ENCODE measurements at regions not wholly inside any gene's neighbourhood (a gene's known extent, or its start where the extent isn't known, plus 50 kb on each side); places are given as distances from the start of the nearest gene placed in this dataset.

- Histone ChIP-seq H3K4me1 (no peaks in the 10 kb centered on the region), H3K27me3 (ENCODE audit: low read depth) (no peaks in the 10 kb centered on the region), H3K9me3 (no peaks in the 10 kb centered on the region), H3K4me3 (no peak overlapping the region), H3K36me3 (no peaks in the 10 kb centered on the region), H3K27ac (no peak overlapping the region)
- intact Hi-C loops (cut with DNase I): no loop called here
- DNase-seq (no peak), ATAC-seq (no peak)
- no peak for TF ChIP-seq CTCF (IDR thresholded peaks at IDR 0.05)
These were observed 1093.6 kb upstream of the B3GALT2 start for GRCh38 chr1:194279975-194280374.

- no peak overlapping the region for H3K27ac ChIP-seq
- ATAC-seq (no peak), DNase-seq (no peak)
- intact Hi-C loops (cut with DNase I): no loop called here
- H3K9me3 ChIP-seq: no peaks in the 10 kb centered on the region
- H3K36me3 ChIP-seq: no peaks in the 10 kb centered on the region
- no peaks in the 10 kb centered on the region for H3K27me3 ChIP-seq (ENCODE audit: low read depth)
- no peak for TF ChIP-seq CTCF (IDR thresholded peaks at IDR 0.05)
- no peak overlapping the region for H3K4me3 ChIP-seq
- H3K4me1 ChIP-seq: no peaks in the 10 kb centered on the region
These were observed 1091.5 kb upstream of the B3GALT2 start for GRCh38 chr1:194277927-194278326.

GRCh38 chr1:194273660-194274059, 1087.2 kb upstream of the B3GALT2 start:
- no peak for TF ChIP-seq CTCF (IDR thresholded peaks at IDR 0.05)
- no peak for DNase-seq
- Histone ChIP-seq H3K27ac (no peak overlapping the region), H3K4me1 (no peaks in the 10 kb centered on the region), H3K9me3 (no peaks in the 10 kb centered on the region), H3K4me3 (no peak overlapping the region), H3K36me3 (no peaks in the 10 kb centered on the region), H3K27me3 (ENCODE audit: low read depth) (no peaks in the 10 kb centered on the region)
- intact Hi-C loops (cut with DNase I): no loop called here
- ATAC-seq: no peak

DNA sequence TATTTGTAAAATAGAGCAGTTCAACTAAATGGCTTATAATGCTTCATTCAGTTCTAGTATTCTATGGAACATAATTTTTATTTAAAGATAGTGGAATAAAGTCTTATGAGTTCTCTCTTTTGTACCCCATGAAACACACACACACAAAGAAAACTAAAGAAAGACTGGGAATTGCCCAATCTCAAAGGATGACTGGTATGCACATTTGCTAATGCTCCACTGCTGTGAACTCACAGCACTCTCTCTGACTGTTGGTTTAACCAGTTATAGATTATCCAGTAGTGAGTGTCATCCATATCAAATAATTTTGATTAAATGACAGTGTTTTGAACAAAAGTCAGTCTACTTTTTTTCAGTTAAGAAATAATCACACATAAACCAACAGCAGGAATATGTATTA, 1082.4 kb upstream of the B3GALT2 start:
- DNase-seq: no peak

GRCh38 chr1:194267021-194267420, 1080.6 kb upstream of the B3GALT2 start:
- H3K9me3 ChIP-seq: no peaks in the 10 kb centered on the region
- no peaks in the 10 kb centered on the region for H3K27me3 ChIP-seq (ENCODE audit: low read depth)
- intact Hi-C loops (cut with DNase I): no loop called here
- no peak for TF ChIP-seq CTCF (IDR thresholded peaks at IDR 0.05)
- no peak overlapping the region for H3K27ac ChIP-seq
- no peak for DNase-seq
- ATAC-seq: no peak
- H3K4me3 ChIP-seq: no peak overlapping the region
- no peaks in the 10 kb centered on the region for H3K4me1 ChIP-seq
- H3K36me3 ChIP-seq: no peaks in the 10 kb centered on the region

More for the DNA sequence above, 1082.4 kb upstream of the B3GALT2 start:
- no peak overlapping the region for H3K27ac ChIP-seq
- no peak overlapping the region for H3K4me3 ChIP-seq
- no peaks in the 10 kb centered on the region for H3K4me1 ChIP-seq
- H3K36me3 ChIP-seq: no peaks in the 10 kb centered on the region
- intact Hi-C loops (cut with DNase I): no loop called here
- no peak for ATAC-seq
- H3K9me3 ChIP-seq: no peaks in the 10 kb centered on the region
- H3K27me3 ChIP-seq (ENCODE audit: low read depth): no peaks in the 10 kb centered on the region
- no peak for TF ChIP-seq CTCF (IDR thresholded peaks at IDR 0.05)

- TF ChIP-seq CTCF (IDR thresholded peaks at IDR 0.05): no peak
- Histone ChIP-seq H3K4me3 (no peak overlapping the region), H3K27ac (no peak overlapping the region), H3K27me3 (ENCODE audit: low read depth) (no peaks in the 10 kb centered on the region), H3K36me3 (no peaks in the 10 kb centered on the region), H3K9me3 (no peaks in the 10 kb centered on the region), H3K4me1 (no peaks in the 10 kb centered on the region)
- ATAC-seq: peak in 1 of 2 donors; percentile 59
- no peak for DNase-seq
- intact Hi-C loops (cut with DNase I): no loop called here
These were observed 1069.6 kb upstream of the B3GALT2 start for GRCh38 chr1:194256010-194256409.
